ENCODE measurements at regions not wholly inside any gene's neighbourhood (a gene's known extent, or its start where the extent isn't known, plus 50 kb on each side); places are given as distances from the start of the nearest gene placed in this dataset.

GRCh38 chr7:52450816-52451215, 584.6 kb upstream of the POM121L12 start:
- Mint-ChIP-seq H3K27me3 (ENCODE audit: low read depth) (no peaks in the 10 kb centered on the region), H3K4me1 (no peaks in the 10 kb centered on the region), H3K9me3 (no peaks in the 10 kb centered on the region), H3K27ac (no peak overlapping the region), H3K36me3 (ENCODE audit: low read depth) (no peaks in the 10 kb centered on the region), H3K4me3 (no peak overlapping the region)
- TF ChIP-seq CTCF (IDR thresholded peaks at IDR 0.05; ENCODE audit: unreplicated experiment in 3 of 3): no peak

GRCh38 chr7:52447581-52448180, 587.8 kb upstream of the POM121L12 start:
- Mint-ChIP-seq H3K27ac (no peak overlapping the region), H3K4me1 (no peaks in the 10 kb centered on the region), H3K4me3 (no peak overlapping the region), H3K9me3 (peaks cover 9% of the 10 kb centered on the region), H3K27me3 (ENCODE audit: low read depth) (no peaks in the 10 kb centered on the region), H3K36me3 (ENCODE audit: low read depth) (no peaks in the 10 kb centered on the region)
- TF ChIP-seq CTCF (IDR thresholded peaks at IDR 0.05; ENCODE audit: unreplicated experiment in 3 of 3): no peak

- H3K9me3 Mint-ChIP-seq: peaks cover 6% of the 10 kb centered on the region
- no peak overlapping the region for H3K4me3 Mint-ChIP-seq
- TF ChIP-seq CTCF (IDR thresholded peaks at IDR 0.05; ENCODE audit: unreplicated experiment in 3 of 3): no peak
- no peaks in the 10 kb centered on the region for H3K27me3 Mint-ChIP-seq (ENCODE audit: low read depth)
- H3K27ac Mint-ChIP-seq: no peak overlapping the region
- no peaks in the 10 kb centered on the region for H3K4me1 Mint-ChIP-seq
- H3K36me3 Mint-ChIP-seq (ENCODE audit: low read depth): no peaks in the 10 kb centered on the region
Measured at GRCh38 chr7:52436278-52436677, 599.2 kb upstream of the POM121L12 start.

GRCh38 chr7:52431082-52431815, 604.2 kb upstream of the POM121L12 start:
- Mint-ChIP-seq H3K27ac (no peak overlapping the region), H3K27me3 (ENCODE audit: low read depth) (no peaks in the 10 kb centered on the region), H3K9me3 (peaks cover 6% of the 10 kb centered on the region), H3K4me1 (no peaks in the 10 kb centered on the region), H3K36me3 (ENCODE audit: low read depth) (no peaks in the 10 kb centered on the region), H3K4me3 (no peak overlapping the region)
- no peak for TF ChIP-seq CTCF (IDR thresholded peaks at IDR 0.05; ENCODE audit: unreplicated experiment in 3 of 3)

GRCh38 chr7:52423251-52423650, 612.2 kb upstream of the POM121L12 start:
- H3K4me1 Mint-ChIP-seq: no peaks in the 10 kb centered on the region
- TF ChIP-seq CTCF (IDR thresholded peaks at IDR 0.05; ENCODE audit: unreplicated experiment in 3 of 3): no peak
- no peaks in the 10 kb centered on the region for H3K9me3 Mint-ChIP-seq
- H3K27me3 Mint-ChIP-seq (ENCODE audit: low read depth): no peaks in the 10 kb centered on the region
- no peaks in the 10 kb centered on the region for H3K36me3 Mint-ChIP-seq (ENCODE audit: low read depth)
- H3K4me3 Mint-ChIP-seq: no peak overlapping the region
- H3K27ac Mint-ChIP-seq: no peak overlapping the region

GRCh38 chr7:52413051-52413450, 622.4 kb upstream of the POM121L12 start:
- no peaks in the 10 kb centered on the region for H3K4me1 Mint-ChIP-seq
- peaks cover 4% of the 10 kb centered on the region for H3K27me3 Mint-ChIP-seq (ENCODE audit: low read depth)
- H3K4me3 Mint-ChIP-seq: no peak overlapping the region
- no peak for TF ChIP-seq CTCF (IDR thresholded peaks at IDR 0.05; ENCODE audit: unreplicated experiment in 3 of 3)
- H3K36me3 Mint-ChIP-seq (ENCODE audit: low read depth): no peaks in the 10 kb centered on the region
- no peak overlapping the region for H3K27ac Mint-ChIP-seq
- H3K9me3 Mint-ChIP-seq: no peaks in the 10 kb centered on the region
